HAP-1 (cell line): ENCODE measurements at regions not wholly inside any gene's neighbourhood (a gene's known extent, or its start where the extent isn't known, plus 50 kb on each side); places are given as distances from the start of the nearest gene placed in this dataset.

ENCODE experiments used
- DNase-seq, 2 experiments: peaks; one replicate each; pipeline ENCODE4 v3.0.0-alpha.2; 2016 to 2020; ENCODE audit warnings: low spot score in 2 of 2
- H3K27me3 ChIP-seq: fragments of 250-450 bp; sonication (Bioruptor Pico); 2 replicates; pipeline ENCODE4 v1.5.1; 2020; ENCODE audit warnings: low read depth, mild to moderate bottlenecking, moderate library complexity
- H3K36me3 ChIP-seq: fragments of 250-450 bp; sonication (Bioruptor Pico); replicated peaks from 2 replicates; pipeline ENCODE4 v1.5.1; 2020; ENCODE audit warnings: mild to moderate bottlenecking
- H3K4me1 ChIP-seq: fragments of 250-450 bp; sonication (Bioruptor Pico); 2 replicates; pipeline ENCODE4 v1.5.1; 2020; ENCODE audit warnings: mild to moderate bottlenecking
- H3K4me3 ChIP-seq: fragments of 250-450 bp; sonication (Bioruptor Pico); 2 replicates; pipeline ENCODE4 v1.5.1; 2020; ENCODE audit warnings: mild to moderate bottlenecking, moderate library complexity
- H3K9me3 ChIP-seq: fragments of 250-450 bp; sonication (Bioruptor Pico); 2 replicates; pipeline ENCODE4 v1.5.1; 2020; ENCODE audit warnings: mild to moderate bottlenecking, moderate library complexity
- in situ Hi-C: fragments of 300-500 bp; cut with MboI; formaldehyde crosslinking; loops from 3 replicates; pipeline ENCODE4 v1.14.3; 2020; ENCODE audit warnings: low sequenced_read_pairs, inconsistent platforms, mixed read lengths

- DNase-seq: no peak
- in situ Hi-C loops: no loop called here
- Histone ChIP-seq H3K27me3 (no peaks in the 10 kb centered on the region), H3K36me3 (no peaks in the 10 kb centered on the region), H3K9me3 (no peaks in the 10 kb centered on the region), H3K4me3 (no peak overlapping the region), H3K4me1 (no peaks in the 10 kb centered on the region)
Measured at GRCh38 chr6:98215531-98215930, 618.8 kb upstream of the POU3F2 start.

GRCh38 chr6:98230250-98230649 lies 604.1 kb upstream of the POU3F2 start:
- no peaks in the 10 kb centered on the region for H3K9me3 ChIP-seq
- H3K4me1 ChIP-seq: no peaks in the 10 kb centered on the region
- in situ Hi-C loops: no loop called here
- H3K27me3 ChIP-seq: no peaks in the 10 kb centered on the region
- H3K4me3 ChIP-seq: no peak overlapping the region
- DNase-seq: no peak
- no peaks in the 10 kb centered on the region for H3K36me3 ChIP-seq

GRCh38 chr6:98239057-98239456 lies 595.3 kb upstream of the POU3F2 start:
- Histone ChIP-seq H3K4me1 (no peaks in the 10 kb centered on the region), H3K27me3 (no peaks in the 10 kb centered on the region), H3K36me3 (no peaks in the 10 kb centered on the region), H3K9me3 (no peaks in the 10 kb centered on the region), H3K4me3 (no peak overlapping the region)
- DNase-seq: no peak
- in situ Hi-C loops: no loop called here

- DNase-seq: no peak
- H3K4me3 ChIP-seq: no peak overlapping the region
- no peaks in the 10 kb centered on the region for H3K4me1 ChIP-seq
- in situ Hi-C loops: no loop called here
- H3K36me3 ChIP-seq: no peaks in the 10 kb centered on the region
- no peaks in the 10 kb centered on the region for H3K27me3 ChIP-seq
- no peaks in the 10 kb centered on the region for H3K9me3 ChIP-seq
Measured at GRCh38 chr6:98241630-98242029, 592.7 kb upstream of the POU3F2 start.

GRCh38 chr6:98254624-98255023 lies 579.8 kb upstream of the POU3F2 start:
- Histone ChIP-seq H3K4me1 (no peaks in the 10 kb centered on the region), H3K27me3 (no peaks in the 10 kb centered on the region), H3K36me3 (no peaks in the 10 kb centered on the region), H3K9me3 (no peaks in the 10 kb centered on the region), H3K4me3 (no peak overlapping the region)
- in situ Hi-C loops: no loop called here
- DNase-seq: no peak

- in situ Hi-C loops: no loop called here
- Histone ChIP-seq H3K27me3 (no peaks in the 10 kb centered on the region), H3K36me3 (no peaks in the 10 kb centered on the region), H3K4me1 (no peaks in the 10 kb centered on the region), H3K4me3 (no peak overlapping the region), H3K9me3 (no peaks in the 10 kb centered on the region)
- no peak for DNase-seq
Measured at GRCh38 chr6:98260382-98260781, 574.0 kb upstream of the POU3F2 start.

GRCh38 chr6:98272060-98272459 lies 562.3 kb upstream of the POU3F2 start:
- DNase-seq: no peak
- Histone ChIP-seq H3K9me3 (no peaks in the 10 kb centered on the region), H3K4me1 (no peaks in the 10 kb centered on the region), H3K27me3 (peaks cover 9% of the 10 kb centered on the region), H3K36me3 (no peaks in the 10 kb centered on the region), H3K4me3 (no peak overlapping the region)
- in situ Hi-C loops: no loop called here

GRCh38 chr6:98274691-98275090 lies 559.7 kb upstream of the POU3F2 start:
- no peaks in the 10 kb centered on the region for H3K4me1 ChIP-seq
- no peak for DNase-seq
- H3K4me3 ChIP-seq: no peak overlapping the region
- in situ Hi-C loops: no loop called here
- H3K27me3 ChIP-seq: peaks cover 9% of the 10 kb centered on the region
- no peaks in the 10 kb centered on the region for H3K36me3 ChIP-seq
- no peaks in the 10 kb centered on the region for H3K9me3 ChIP-seq

- Histone ChIP-seq H3K27me3 (no peaks in the 10 kb centered on the region; the same call in 1 of the 2 replicates), H3K4me3 (no peak overlapping the region), H3K36me3 (no peaks in the 10 kb centered on the region), H3K9me3 (no peaks in the 10 kb centered on the region), H3K4me1 (no peaks in the 10 kb centered on the region)
- DNase-seq: no peak
- in situ Hi-C loops: no loop called here
Measured at GRCh38 chr6:98280492-98280891, 553.9 kb upstream of the POU3F2 start.

GRCh38 chr6:98286620-98287019 lies 547.8 kb upstream of the POU3F2 start:
- in situ Hi-C loops: no loop called here
- no peaks in the 10 kb centered on the region for H3K9me3 ChIP-seq
- no peaks in the 10 kb centered on the region for H3K36me3 ChIP-seq

GRCh38 chr6:98287876-98288275 lies 546.5 kb upstream of the POU3F2 start:
- Histone ChIP-seq H3K36me3 (no peaks in the 10 kb centered on the region), H3K4me3 (no peak overlapping the region), H3K27me3 (no peaks in the 10 kb centered on the region; the same call in 1 of the 2 replicates), H3K4me1 (no peaks in the 10 kb centered on the region), H3K9me3 (no peaks in the 10 kb centered on the region)
- in situ Hi-C loops: no loop called here
- no peak for DNase-seq

More at GRCh38 chr6:98286620-98287019, 547.8 kb upstream of the POU3F2 start:
- no peaks in the 10 kb centered on the region; the same call in 1 of the 2 replicates for H3K27me3 ChIP-seq
- H3K4me3 ChIP-seq: no peak overlapping the region
- no peak for DNase-seq
- H3K4me1 ChIP-seq: no peaks in the 10 kb centered on the region

- H3K4me3 ChIP-seq: no peak overlapping the region
- in situ Hi-C loops: no loop called here
- no peaks in the 10 kb centered on the region for H3K4me1 ChIP-seq
- DNase-seq: no peak
- no peaks in the 10 kb centered on the region for H3K9me3 ChIP-seq
- no peaks in the 10 kb centered on the region for H3K36me3 ChIP-seq
- H3K27me3 ChIP-seq: no peaks in the 10 kb centered on the region
Measured at GRCh38 chr6:98292810-98293209, 541.6 kb upstream of the POU3F2 start.

GRCh38 chr6:98295515-98296175 lies 538.7 kb upstream of the POU3F2 start:
- H3K4me1 ChIP-seq: no peaks in the 10 kb centered on the region
- H3K4me3 ChIP-seq: no peak overlapping the region
- H3K36me3 ChIP-seq: no peaks in the 10 kb centered on the region
- DNase-seq: no peak
- H3K27me3 ChIP-seq: no peaks in the 10 kb centered on the region
- in situ Hi-C loops: no loop called here
- no peaks in the 10 kb centered on the region for H3K9me3 ChIP-seq

- no peaks in the 10 kb centered on the region for H3K36me3 ChIP-seq
- H3K27me3 ChIP-seq: no peaks in the 10 kb centered on the region
- in situ Hi-C loops: no loop called here
- no peaks in the 10 kb centered on the region for H3K4me1 ChIP-seq
- H3K4me3 ChIP-seq: no peak overlapping the region
- no peaks in the 10 kb centered on the region; the same call in 1 of the 2 replicates for H3K9me3 ChIP-seq
- no peak for DNase-seq
Measured at GRCh38 chr6:98308564-98308963, 525.8 kb upstream of the POU3F2 start.

- Histone ChIP-seq H3K27me3 (no peaks in the 10 kb centered on the region), H3K9me3 (no peaks in the 10 kb centered on the region), H3K4me1 (no peaks in the 10 kb centered on the region), H3K36me3 (no peaks in the 10 kb centered on the region), H3K4me3 (no peak overlapping the region)
- DNase-seq: no peak
- in situ Hi-C loops: no loop called here
Measured at GRCh38 chr6:98310443-98310842, 523.9 kb upstream of the POU3F2 start.
